Astrocyte of the hippocampus (primary cell): ENCODE measurements at regions not wholly inside any gene's neighbourhood (a gene's known extent, or its start where the extent isn't known, plus 50 kb on each side); places are given as distances from the start of the nearest gene placed in this dataset.
"Not testable (repeated sequence)": the region's sequence is repeated elsewhere in the genome, so short reads cannot be mapped to it uniquely, and the experiment has no call there.

Source experiments
- DNase-seq: peaks from one replicate; pipeline ENCODE4 v3.0.0; 2011; ENCODE audit warnings: low read depth, low spot score

GRCh38 chr18:76721207-76721996, 101.0 kb upstream of the ZNF236 start:
- DNase-seq, result no peak

- no peak for DNase-seq
These were observed 101.7 kb upstream of the ZNF236 start for GRCh38 chr18:76720683-76721082.

- no peak for DNase-seq
These were observed 107.2 kb upstream of the ZNF236 start for GRCh38 chr18:76715012-76715610.

GRCh38 chr18:76713432-76713831, 108.9 kb upstream of the ZNF236 start:
- DNase-seq, result no peak

- DNase-seq, result no peak
These were observed 109.7 kb upstream of the ZNF236 start for GRCh38 chr18:76712511-76713140.

- DNase-seq, result no peak
These were observed 111.5 kb upstream of the ZNF236 start for GRCh38 chr18:76710646-76711520.

- DNase-seq, result peak; percentile 80
These were observed 112.4 kb upstream of the ZNF236 start for GRCh38 chr18:76709659-76710645.

- no peak for DNase-seq
These were observed 113.5 kb upstream of the ZNF236 start for GRCh38 chr18:76708722-76709353.

- no peak for DNase-seq
These were observed 114.2 kb upstream of the ZNF236 start for GRCh38 chr18:76708071-76708721.

- no peak for DNase-seq
These were observed 114.8 kb upstream of the ZNF236 start for GRCh38 chr18:76707534-76707933.

GRCh38 chr18:76704589-76704988, 117.8 kb upstream of the ZNF236 start:
- not testable (repeated sequence) for DNase-seq

GRCh38 chr18:76699923-76700322, 122.4 kb upstream of the ZNF236 start:
- peak; percentile 40 for DNase-seq

- peak; percentile 53 for DNase-seq
These were observed 124.9 kb upstream of the ZNF236 start for GRCh38 chr18:76697441-76697901.

GRCh38 chr18:76691800-76692199, 130.6 kb upstream of the ZNF236 start:
- DNase-seq, result no peak

GRCh38 chr18:76689646-76690264, 132.6 kb upstream of the ZNF236 start:
- DNase-seq, result no peak

- no peak for DNase-seq
These were observed 133.5 kb upstream of the ZNF236 start for GRCh38 chr18:76688724-76689472.

GRCh38 chr18:76687304-76687962, 134.9 kb upstream of the ZNF236 start:
- DNase-seq, result peak; percentile 75

- peak; percentile 85 for DNase-seq
These were observed 135.6 kb upstream of the ZNF236 start for GRCh38 chr18:76686737-76687231.
